ENCODE measurements at regions not wholly inside any gene's neighbourhood (a gene's known extent, or its start where the extent isn't known, plus 50 kb on each side); places are given as distances from the start of the nearest gene placed in this dataset.

DNA sequence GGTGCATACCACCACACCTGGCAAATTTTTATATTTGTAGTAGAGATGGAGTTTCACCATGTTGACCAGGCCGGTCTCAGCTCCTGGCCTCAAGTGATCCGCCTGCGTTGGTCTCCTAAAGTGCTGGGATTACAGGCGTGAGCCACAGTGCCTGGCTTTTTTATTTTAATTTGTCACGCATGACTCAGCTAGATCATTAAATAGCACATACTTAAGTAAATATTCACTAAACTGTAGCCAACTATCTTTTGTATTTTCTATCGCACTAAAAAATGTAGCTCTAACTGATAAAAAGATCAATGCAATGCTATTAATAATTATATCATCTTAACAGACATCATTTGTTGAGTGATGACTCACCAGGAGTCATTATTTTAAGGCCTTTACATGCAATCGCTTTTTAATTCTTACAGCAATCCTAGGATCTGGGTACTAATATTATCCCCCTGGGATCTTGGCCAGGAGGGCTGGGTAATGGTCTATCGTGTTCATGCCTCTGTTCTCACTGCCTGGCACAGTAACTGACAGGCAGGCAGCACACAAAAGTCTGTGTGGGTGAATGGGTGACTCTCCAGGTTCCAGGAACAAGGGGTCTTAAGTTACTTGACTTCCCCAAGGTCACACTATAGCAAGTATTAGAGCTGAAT, 693.5 kb upstream of the EEF2KMT start:
- TF ChIP-seq POLR2AphosphoS5 (IDR thresholded peaks at IDR 0.05) = no peak
- TF ChIP-seq, protein P1, sequence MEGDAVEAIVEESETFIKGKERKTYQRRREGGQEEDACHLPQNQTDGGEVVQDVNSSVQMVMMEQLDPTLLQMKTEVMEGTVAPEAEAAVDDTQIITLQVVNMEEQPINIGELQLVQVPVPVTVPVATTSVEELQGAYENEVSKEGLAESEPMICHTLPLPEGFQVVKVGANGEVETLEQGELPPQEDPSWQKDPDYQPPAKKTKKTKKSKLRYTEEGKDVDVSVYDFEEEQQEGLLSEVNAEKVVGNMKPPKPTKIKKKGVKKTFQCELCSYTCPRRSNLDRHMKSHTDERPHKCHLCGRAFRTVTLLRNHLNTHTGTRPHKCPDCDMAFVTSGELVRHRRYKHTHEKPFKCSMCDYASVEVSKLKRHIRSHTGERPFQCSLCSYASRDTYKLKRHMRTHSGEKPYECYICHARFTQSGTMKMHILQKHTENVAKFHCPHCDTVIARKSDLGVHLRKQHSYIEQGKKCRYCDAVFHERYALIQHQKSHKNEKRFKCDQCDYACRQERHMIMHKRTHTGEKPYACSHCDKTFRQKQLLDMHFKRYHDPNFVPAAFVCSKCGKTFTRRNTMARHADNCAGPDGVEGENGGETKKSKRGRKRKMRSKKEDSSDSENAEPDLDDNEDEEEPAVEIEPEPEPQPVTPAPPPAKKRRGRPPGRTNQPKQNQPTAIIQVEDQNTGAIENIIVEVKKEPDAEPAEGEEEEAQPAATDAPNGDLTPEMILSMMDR (IDR thresholded peaks at IDR 0.05 in 8 of 11, conservative IDR thresholded peaks at IDR 0.05 in 3 of 11) = no peak
